ENCODE measurements at regions not wholly inside any gene's neighbourhood (a gene's known extent, or its start where the extent isn't known, plus 50 kb on each side); places are given as distances from the start of the nearest gene placed in this dataset.

DNA sequence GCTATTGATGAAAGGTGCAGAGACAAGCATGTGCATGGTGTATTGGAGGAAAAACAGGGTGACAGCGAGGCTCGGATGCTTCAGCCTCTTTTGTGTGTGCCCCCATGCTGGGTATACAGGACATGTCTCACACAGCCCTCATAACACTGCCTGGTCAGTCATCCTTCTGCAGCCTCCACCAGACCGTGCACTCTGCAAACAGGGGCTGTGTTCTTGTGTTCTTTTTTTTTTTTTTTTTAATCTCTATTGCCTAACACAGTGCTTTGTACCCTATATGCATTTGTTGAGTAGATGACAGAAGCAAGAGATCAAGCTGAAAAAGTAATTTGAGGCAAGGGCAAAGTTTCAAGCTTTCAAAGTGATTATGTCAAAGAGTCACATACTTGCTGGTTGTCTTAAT is 367.2 kb upstream of the SLITRK1 start:
- H3K4me1 Mint-ChIP-seq: no peaks in the 10 kb centered on the region
- H3K9me3 Mint-ChIP-seq: peaks cover 2 to 7% of the 10 kb centered on the region in 2 donors
- H3K27me3 Mint-ChIP-seq: no peaks in the 10 kb centered on the region
- H3K27ac Mint-ChIP-seq: no peak overlapping the region
- no peak overlapping the region for H3K4me3 Mint-ChIP-seq
- DNase-seq: no peak
- ATAC-seq (replicated peaks): no peak
- no peaks in the 10 kb centered on the region for H3K36me3 Mint-ChIP-seq

DNA sequence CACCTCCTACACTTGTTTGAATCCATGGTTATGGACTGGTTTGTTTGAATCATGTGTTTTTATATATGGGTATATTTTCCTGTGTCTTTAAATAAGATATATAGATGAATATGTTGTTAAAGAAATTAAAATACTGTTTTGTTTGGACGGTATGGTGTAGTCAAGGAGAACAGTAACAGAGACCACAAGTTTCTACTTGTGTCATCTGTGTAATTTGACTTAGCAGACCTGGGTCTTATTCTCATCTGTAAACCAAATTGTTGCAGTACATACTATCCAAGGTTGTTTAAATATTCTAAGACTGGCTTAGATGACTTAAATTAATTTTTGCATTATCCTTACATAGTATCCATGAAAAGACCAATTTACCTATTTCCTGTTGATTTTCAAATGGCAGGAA is 361.1 kb upstream of the SLITRK1 start:
- Mint-ChIP-seq H3K27ac (no peak overlapping the region), H3K36me3 (no peaks in the 10 kb centered on the region), H3K27me3 (no peaks in the 10 kb centered on the region), H3K9me3 (peaks cover 0 to 1% of the 10 kb centered on the region in 2 donors), H3K4me1 (no peaks in the 10 kb centered on the region), H3K4me3 (no peak overlapping the region)
- ATAC-seq (replicated peaks) (no peak), DNase-seq (no peak)

GRCh38 chr13:84239032-84239431 is 356.8 kb upstream of the SLITRK1 start:
- Mint-ChIP-seq H3K9me3 (peaks cover 0 to 1% of the 10 kb centered on the region in 2 donors), H3K4me1 (no peaks in the 10 kb centered on the region), H3K27me3 (no peaks in the 10 kb centered on the region), H3K27ac (no peak overlapping the region), H3K4me3 (no peak overlapping the region), H3K36me3 (no peaks in the 10 kb centered on the region)
- no peak for DNase-seq
- no peak for ATAC-seq (replicated peaks)

DNA sequence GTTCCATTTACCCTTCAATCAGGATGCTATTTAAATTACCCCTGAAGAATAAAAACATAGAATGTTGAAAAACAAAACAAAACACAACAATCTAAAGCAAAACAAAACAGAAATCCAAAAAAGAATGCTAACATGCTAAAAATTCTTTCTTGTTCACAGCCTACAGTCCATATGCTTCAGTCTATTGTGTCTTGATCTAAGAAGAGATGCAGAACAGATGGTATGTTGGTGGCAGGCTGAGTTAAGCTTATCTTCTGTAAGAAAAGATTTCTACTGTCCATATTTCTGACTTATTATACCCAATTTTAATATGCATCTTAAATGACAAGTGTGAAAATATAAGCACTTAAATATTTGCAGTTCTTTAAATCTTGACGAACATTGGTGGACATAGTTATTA is 356.1 kb upstream of the SLITRK1 start:
- Mint-ChIP-seq H3K4me3 (no peak overlapping the region), H3K27me3 (no peaks in the 10 kb centered on the region), H3K9me3 (peaks cover 0 to 1% of the 10 kb centered on the region in 2 donors), H3K27ac (no peak overlapping the region), H3K4me1 (no peaks in the 10 kb centered on the region), H3K36me3 (no peaks in the 10 kb centered on the region)
- no peak for ATAC-seq (replicated peaks)
- DNase-seq: no peak

DNA sequence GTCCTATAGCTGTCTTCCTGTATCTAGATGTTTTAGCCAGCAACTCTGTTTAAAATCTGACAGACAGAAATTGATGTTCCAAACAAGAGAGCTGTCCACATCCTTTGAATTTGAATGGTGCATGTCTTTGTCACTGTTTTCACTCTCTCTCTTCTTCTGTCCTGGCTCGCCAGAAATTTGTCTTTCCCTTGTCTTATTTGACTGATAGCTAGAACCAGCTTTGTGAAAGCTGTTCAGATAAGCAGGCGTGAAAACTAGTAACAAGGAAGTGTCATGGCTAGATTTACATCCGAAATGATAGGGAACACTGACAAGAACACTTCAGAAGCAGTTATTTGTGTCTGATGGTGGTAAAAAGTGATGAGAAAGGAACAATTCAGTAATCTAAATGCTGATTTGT is 354.9 kb upstream of the SLITRK1 start:
- H3K9me3 Mint-ChIP-seq: peaks cover 0 to 1% of the 10 kb centered on the region in 2 donors
- H3K4me1 Mint-ChIP-seq: no peaks in the 10 kb centered on the region
- no peaks in the 10 kb centered on the region for H3K36me3 Mint-ChIP-seq
- H3K27ac Mint-ChIP-seq: no peak overlapping the region
- ATAC-seq (replicated peaks) (no peak), DNase-seq (no peak)
- H3K4me3 Mint-ChIP-seq: no peak overlapping the region
- H3K27me3 Mint-ChIP-seq: no peaks in the 10 kb centered on the region

GRCh38 chr13:84234416-84234815 is 352.1 kb upstream of the SLITRK1 start:
- Mint-ChIP-seq H3K9me3 (no peaks in the 10 kb centered on the region), H3K27me3 (no peaks in the 10 kb centered on the region)

GRCh38 chr13:84230568-84230967 is 348.3 kb upstream of the SLITRK1 start:
- Mint-ChIP-seq H3K36me3 (no peaks in the 10 kb centered on the region), H3K27ac (no peak overlapping the region), H3K27me3 (no peaks in the 10 kb centered on the region), H3K9me3 (no peaks in the 10 kb centered on the region), H3K4me3 (no peak overlapping the region), H3K4me1 (no peaks in the 10 kb centered on the region)
- DNase-seq (no peak), ATAC-seq (replicated peaks) (no peak)

More at GRCh38 chr13:84234416-84234815, 352.1 kb upstream of the SLITRK1 start:
- H3K27ac Mint-ChIP-seq: no peak overlapping the region
- no peaks in the 10 kb centered on the region for H3K36me3 Mint-ChIP-seq
- no peaks in the 10 kb centered on the region for H3K4me1 Mint-ChIP-seq
- H3K4me3 Mint-ChIP-seq: no peak overlapping the region
- ATAC-seq (replicated peaks): no peak
- DNase-seq: no peak

GRCh38 chr13:84211048-84211447 is 328.8 kb upstream of the SLITRK1 start:
- no peak for DNase-seq
- Mint-ChIP-seq H3K27ac (no peak overlapping the region), H3K4me3 (no peak overlapping the region), H3K27me3 (no peaks in the 10 kb centered on the region), H3K9me3 (peaks cover 0 to 2% of the 10 kb centered on the region in 2 donors), H3K4me1 (no peaks in the 10 kb centered on the region), H3K36me3 (no peaks in the 10 kb centered on the region)
- ATAC-seq (replicated peaks): peak; percentile 36

GRCh38 chr13:84208246-84208910 is 326.1 kb upstream of the SLITRK1 start:
- ATAC-seq (replicated peaks): no peak
- Mint-ChIP-seq H3K27ac (no peak overlapping the region), H3K27me3 (no peaks in the 10 kb centered on the region), H3K36me3 (no peaks in the 10 kb centered on the region), H3K4me1 (no peaks in the 10 kb centered on the region), H3K9me3 (peaks cover 0 to 3% of the 10 kb centered on the region in 2 donors), H3K4me3 (no peak overlapping the region)
- DNase-seq: no peak

- Mint-ChIP-seq H3K27me3 (no peaks in the 10 kb centered on the region), H3K4me3 (no peak overlapping the region), H3K36me3 (no peaks in the 10 kb centered on the region), H3K9me3 (peaks cover 0 to 2% of the 10 kb centered on the region in 2 donors), H3K4me1 (no peaks in the 10 kb centered on the region), H3K27ac (no peak overlapping the region)
- ATAC-seq (replicated peaks): no peak
- no peak for DNase-seq
Observed at GRCh38 chr13:84207509-84207908, 325.2 kb upstream of the SLITRK1 start.

- H3K27ac Mint-ChIP-seq: no peak overlapping the region
- H3K9me3 Mint-ChIP-seq: peaks cover 0 to 2% of the 10 kb centered on the region in 2 donors
- H3K4me3 Mint-ChIP-seq: no peak overlapping the region
- no peaks in the 10 kb centered on the region for H3K4me1 Mint-ChIP-seq
- ATAC-seq (replicated peaks) (no peak), DNase-seq (no peak)
- no peaks in the 10 kb centered on the region for H3K36me3 Mint-ChIP-seq
- no peaks in the 10 kb centered on the region for H3K27me3 Mint-ChIP-seq
Observed at GRCh38 chr13:84200971-84201370, 318.7 kb upstream of the SLITRK1 start.

- no peak overlapping the region for H3K4me3 Mint-ChIP-seq
- H3K4me1 Mint-ChIP-seq: no peaks in the 10 kb centered on the region
- peaks cover 3 to 4% of the 10 kb centered on the region in 2 donors for H3K9me3 Mint-ChIP-seq
- H3K27ac Mint-ChIP-seq: no peak overlapping the region
- no peaks in the 10 kb centered on the region for H3K27me3 Mint-ChIP-seq
- no peak for ATAC-seq (replicated peaks)
- no peaks in the 10 kb centered on the region for H3K36me3 Mint-ChIP-seq
- no peak for DNase-seq
Observed at GRCh38 chr13:84192125-84192524, 309.9 kb upstream of the SLITRK1 start.

DNA sequence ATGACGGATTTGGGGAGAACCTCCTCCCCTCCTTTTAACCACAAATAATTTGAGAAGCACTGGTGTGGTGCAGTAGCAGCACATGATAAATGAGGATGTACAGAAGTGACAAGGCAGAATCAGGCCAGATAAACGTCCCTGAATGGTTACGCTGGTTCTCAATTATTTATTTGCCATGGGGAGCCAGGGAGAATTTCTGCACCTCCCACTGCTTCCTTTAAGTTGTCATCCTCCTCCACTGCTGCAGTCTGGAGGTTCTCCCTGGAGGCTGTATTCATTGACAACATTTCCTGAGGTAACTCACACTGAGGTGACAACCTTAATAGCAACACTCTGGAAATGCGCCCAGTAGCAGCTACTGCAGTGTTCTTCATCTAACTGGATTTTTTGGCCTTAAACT is 308.9 kb upstream of the SLITRK1 start:
- DNase-seq (no peak), ATAC-seq (replicated peaks) (no peak)
- peaks cover 3 to 5% of the 10 kb centered on the region in 2 donors for H3K9me3 Mint-ChIP-seq
- no peaks in the 10 kb centered on the region for H3K36me3 Mint-ChIP-seq
- no peaks in the 10 kb centered on the region for H3K4me1 Mint-ChIP-seq
- H3K4me3 Mint-ChIP-seq: no peak overlapping the region
- no peaks in the 10 kb centered on the region for H3K27me3 Mint-ChIP-seq
- H3K27ac Mint-ChIP-seq: no peak overlapping the region

DNA sequence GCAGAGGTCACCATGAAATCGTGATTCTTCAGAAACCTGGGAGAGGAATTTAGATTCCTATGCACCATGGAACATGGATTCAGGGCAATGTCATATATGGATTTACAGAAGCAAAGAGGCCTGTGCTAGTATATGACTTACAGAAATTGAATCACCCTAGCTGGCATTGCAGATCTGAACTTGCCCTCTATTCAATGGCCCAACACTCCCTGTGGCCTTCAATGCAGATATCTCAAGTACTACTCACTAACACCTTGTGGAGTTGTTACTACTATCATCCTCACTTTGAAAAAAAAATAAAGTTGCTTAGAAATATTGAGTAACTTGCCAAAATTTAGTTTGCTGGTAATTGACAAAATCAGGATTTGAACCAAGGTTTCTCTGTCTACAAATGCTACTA is 305.4 kb upstream of the SLITRK1 start:
- no peak overlapping the region for H3K27ac Mint-ChIP-seq
- H3K27me3 Mint-ChIP-seq: no peaks in the 10 kb centered on the region
- ATAC-seq (replicated peaks) (no peak), DNase-seq (no peak)
- no peaks in the 10 kb centered on the region for H3K4me1 Mint-ChIP-seq
- H3K36me3 Mint-ChIP-seq: no peaks in the 10 kb centered on the region
- H3K4me3 Mint-ChIP-seq: no peak overlapping the region
- H3K9me3 Mint-ChIP-seq: peaks cover 2 to 8% of the 10 kb centered on the region in 2 donors

DNA sequence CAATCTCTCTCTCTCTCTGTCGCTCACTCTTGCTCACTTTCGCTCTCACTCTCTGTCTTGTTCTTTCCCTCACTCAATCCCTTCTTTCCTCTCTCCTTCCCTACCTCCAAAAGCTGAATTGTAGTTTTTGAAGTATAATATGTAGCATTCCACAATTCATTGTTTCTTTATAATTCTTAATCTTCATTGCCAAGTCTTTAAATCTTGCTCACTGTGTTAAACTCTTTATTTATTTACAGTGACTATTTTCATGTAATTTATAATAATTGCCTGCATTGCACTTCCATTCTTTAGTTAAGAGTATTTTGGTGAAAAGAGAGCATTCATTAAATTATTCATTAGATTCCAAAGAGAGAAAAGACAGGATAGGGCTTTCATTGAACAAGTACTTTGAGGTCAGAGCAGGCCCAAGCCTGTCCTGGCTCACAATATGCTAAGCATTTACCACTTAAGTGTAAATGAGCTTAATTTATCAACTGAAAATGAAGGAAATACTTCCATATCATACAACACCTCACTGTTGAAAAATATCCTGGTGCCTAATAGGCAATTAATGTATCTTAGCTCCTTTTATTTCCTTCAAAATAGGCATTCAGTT is 257.4 kb upstream of the SLITRK1 start:
- Mint-ChIP-seq H3K9me3 (no peaks in the 10 kb centered on the region), H3K4me3 (no peak overlapping the region), H3K27ac (no peak overlapping the region), H3K36me3 (no peaks in the 10 kb centered on the region), H3K4me1 (peaks cover 5 to 14% of the 10 kb centered on the region in 2 donors), H3K27me3 (no peaks in the 10 kb centered on the region)
- ATAC-seq (replicated peaks): no peak
- DNase-seq: no peak

Data from stimulated activated naive B cell treated with anti-CD40 and anti-IgM and Interleukin-4, amounts not matched to agents 10 μg/mL and 1 μg/mL and 100 μg/mL, for 72 hours (primary cell).